ENCODE measurements at regions not wholly inside any gene's neighbourhood (a gene's known extent, or its start where the extent isn't known, plus 50 kb on each side); places are given as distances from the start of the nearest gene placed in this dataset.
"Not testable (repeated sequence)": the region's sequence is repeated elsewhere in the genome, so short reads cannot be mapped to it uniquely, and the experiment has no call there.

GRCh38 chr12:13537623-13538022, 341.1 kb downstream of the EMP1 start:
- DNase-seq (ENCODE audit: low read depth, low spot score), result no peak
- TF ChIP-seq CTCF (IDR thresholded peaks at IDR 0.05; ENCODE audit: insufficient read depth, low read length, missing control alignments), result no peak
- CTCF ChIA-PET, result interaction anchor here (1.0 to 9.8 kb wide), 6 partner anchors 10 to 285 kb away, joined by 3 to 116 read pairs (median 24); no protein-coding TSS in a partner anchor
- POLR2A ChIA-PET, result no interaction called here
- H3K4me3 ChIP-seq (ENCODE audit: low read depth, low read length), result no peak overlapping the region

- H3K4me3 ChIP-seq (ENCODE audit: low read depth, low read length), result no peak overlapping the region
- CTCF ChIA-PET, result interaction anchor here (1.1 to 9.8 kb wide), 14 partner anchors 8 to 281 kb away, joined by 3 to 116 read pairs (median 10); no protein-coding TSS in a partner anchor
- TF ChIP-seq CTCF (IDR thresholded peaks at IDR 0.05; ENCODE audit: insufficient read depth, low read length, missing control alignments), result no peak
- no peak for DNase-seq (ENCODE audit: low read depth, low spot score)
- POLR2A ChIA-PET, result no interaction called here
Observed at GRCh38 chr12:13536219-13536910, 339.8 kb downstream of the EMP1 start.

GRCh38 chr12:13534645-13535398, 338.3 kb downstream of the EMP1 start:
- DNase-seq (ENCODE audit: low read depth, low spot score), result no peak
- peak; percentile 92 for TF ChIP-seq CTCF (IDR thresholded peaks at IDR 0.05; ENCODE audit: insufficient read depth, low read length, missing control alignments)
- CTCF ChIA-PET, result interaction anchor here (0.6 to 9.8 kb wide), 33 partner anchors 8 to 632 kb away, joined by 3 to 116 read pairs (median 4); no protein-coding TSS in a partner anchor
- POLR2A ChIA-PET, result no interaction called here
- 0 out of 2 replicates have a peak overlapping the region, but pooled peaks have one; percentile 26 for H3K4me3 ChIP-seq (ENCODE audit: low read depth, low read length)

GRCh38 chr12:13534242-13534641, 337.7 kb downstream of the EMP1 start:
- CTCF ChIA-PET, result interaction anchor here (0.6 to 9.8 kb wide), 19 partner anchors 10 to 281 kb away, joined by 3 to 116 read pairs (median 5); no protein-coding TSS in a partner anchor
- POLR2A ChIA-PET, result no interaction called here
- TF ChIP-seq CTCF (IDR thresholded peaks at IDR 0.05; ENCODE audit: insufficient read depth, low read length, missing control alignments), result no peak
- DNase-seq (ENCODE audit: low read depth, low spot score), result no peak
- H3K4me3 ChIP-seq (ENCODE audit: low read depth, low read length), result no peak overlapping the region

- CTCF ChIA-PET, result interaction anchor here (1.0 to 9.8 kb wide), 4 partner anchors 24 to 275 kb away, joined by 3 to 116 read pairs (median 6); no protein-coding TSS in a partner anchor
- DNase-seq (ENCODE audit: low read depth, low spot score), result no peak
- no peak overlapping the region for H3K4me3 ChIP-seq (ENCODE audit: low read depth, low read length)
- TF ChIP-seq CTCF (IDR thresholded peaks at IDR 0.05; ENCODE audit: insufficient read depth, low read length, missing control alignments), result no peak
- POLR2A ChIA-PET, result no interaction called here
Observed at GRCh38 chr12:13530966-13531365, 334.4 kb downstream of the EMP1 start.

- POLR2A ChIA-PET; H3K4me3 ChIP-seq (ENCODE audit: low read depth, low read length); DNase-seq (ENCODE audit: low read depth, low spot score): not testable (repeated sequence)
- CTCF ChIA-PET, result interaction anchor here (1.2 kb wide), 1 partner anchor 9 kb away, joined by 3 read pairs; no protein-coding TSS in a partner anchor
Observed at GRCh38 chr12:13526185-13526921, 329.8 kb downstream of the EMP1 start.
